ENCODE measurements at regions not wholly inside any gene's neighbourhood (a gene's known extent, or its start where the extent isn't known, plus 50 kb on each side); places are given as distances from the start of the nearest gene placed in this dataset.

DNA sequence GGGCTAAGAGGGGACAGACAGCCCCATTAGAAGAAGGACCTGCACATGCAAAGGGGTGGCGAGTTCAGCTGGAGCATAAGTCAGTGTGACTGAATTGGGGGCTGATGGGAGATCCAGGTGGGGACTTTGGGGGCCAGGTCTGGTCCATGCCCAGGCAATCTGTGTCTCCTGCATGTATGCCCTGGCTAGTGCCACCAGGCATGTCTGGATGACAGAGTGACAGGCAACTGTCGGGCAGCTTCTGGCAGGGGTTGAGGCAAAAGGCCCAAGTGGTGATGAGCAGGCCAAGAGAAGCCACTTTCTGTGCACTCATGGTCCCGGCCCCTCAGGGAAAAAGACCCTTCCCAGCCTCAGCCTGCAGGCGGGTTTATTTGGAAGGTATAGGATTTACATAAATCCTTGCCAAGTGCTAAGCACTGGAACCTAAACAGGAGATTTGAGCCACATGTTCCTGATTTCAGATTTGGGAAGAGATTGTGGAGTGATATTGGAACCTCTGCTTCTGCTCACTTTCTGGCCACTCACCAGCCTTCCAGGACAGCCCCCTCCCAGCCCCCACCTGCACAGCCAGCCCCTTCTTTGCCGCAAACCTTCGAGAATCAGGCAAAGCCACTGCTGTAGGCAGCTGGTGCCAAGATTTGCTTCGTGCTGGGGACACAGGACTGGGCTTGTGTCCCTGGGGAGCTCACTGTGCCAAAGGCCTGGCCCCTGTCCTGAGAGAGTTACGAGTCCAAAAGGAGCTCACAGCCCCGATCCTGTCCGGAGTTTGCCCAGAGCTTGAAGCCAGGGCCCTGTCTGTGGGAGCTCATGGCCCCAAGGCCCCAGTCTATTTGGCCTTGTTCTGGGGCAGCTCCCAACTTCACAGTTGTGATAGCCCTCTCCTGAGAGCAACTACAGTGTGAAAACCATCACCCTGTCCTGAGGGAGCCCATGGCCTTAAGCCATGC lies 232.5 kb upstream of the RTL1 start:
- TF ChIP-seq GATA3 (IDR thresholded peaks at IDR 0.05; ENCODE audit: low read depth, low read length) (peak; percentile 66; the same call in 1 of the 2 replicates), GATA2 (IDR thresholded peaks at IDR 0.05; ENCODE audit: low read depth, low read length) (peak; percentile 88)

DNA sequence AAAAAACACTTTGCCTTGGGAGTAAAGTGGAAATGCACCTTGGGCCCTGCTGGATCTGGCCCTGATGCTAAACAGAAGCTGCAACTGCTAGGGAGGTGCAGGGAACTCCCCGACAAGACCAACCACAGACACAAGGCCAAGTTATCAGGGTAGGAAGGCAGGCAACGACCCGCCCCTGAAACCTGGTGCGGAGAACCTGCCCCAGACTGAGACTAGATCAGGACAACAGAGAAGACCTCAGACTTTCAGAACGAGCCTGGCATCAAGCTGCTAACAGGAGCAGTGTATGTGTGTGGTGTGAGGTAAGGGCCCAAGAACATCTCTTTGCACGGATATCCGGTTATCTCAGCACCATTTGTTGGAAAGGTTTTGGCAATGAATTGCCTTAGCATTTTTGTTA lies 233.7 kb upstream of the RTL1 start:
- TF ChIP-seq GATA3 (IDR thresholded peaks at IDR 0.05; ENCODE audit: low read depth, low read length) (no peak), GATA2 (IDR thresholded peaks at IDR 0.05; ENCODE audit: low read depth, low read length) (no peak)

DNA sequence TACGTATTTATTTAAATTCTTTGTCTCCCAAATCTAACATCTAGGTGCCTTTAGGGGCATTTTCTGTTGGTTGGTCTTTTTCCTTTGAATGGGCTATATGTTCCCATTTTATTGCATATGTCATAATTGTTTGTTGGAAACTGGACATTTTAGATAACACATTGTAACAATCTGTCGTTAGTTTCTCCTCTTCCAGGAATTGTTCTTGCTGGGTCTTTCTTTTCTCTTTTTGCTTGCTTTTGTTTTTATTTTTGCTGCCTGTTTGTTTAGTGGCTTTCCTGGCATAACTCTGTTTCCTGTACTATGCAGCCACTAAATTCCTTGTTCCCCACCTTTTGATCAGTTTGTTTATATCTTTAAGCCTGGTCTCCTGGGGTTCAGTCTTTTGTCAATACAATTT lies 244.3 kb upstream of the RTL1 start:
- TF ChIP-seq GATA3 (IDR thresholded peaks at IDR 0.05; ENCODE audit: low read depth, low read length) (no peak), GATA2 (IDR thresholded peaks at IDR 0.05; ENCODE audit: low read depth, low read length) (no peak)

DNA sequence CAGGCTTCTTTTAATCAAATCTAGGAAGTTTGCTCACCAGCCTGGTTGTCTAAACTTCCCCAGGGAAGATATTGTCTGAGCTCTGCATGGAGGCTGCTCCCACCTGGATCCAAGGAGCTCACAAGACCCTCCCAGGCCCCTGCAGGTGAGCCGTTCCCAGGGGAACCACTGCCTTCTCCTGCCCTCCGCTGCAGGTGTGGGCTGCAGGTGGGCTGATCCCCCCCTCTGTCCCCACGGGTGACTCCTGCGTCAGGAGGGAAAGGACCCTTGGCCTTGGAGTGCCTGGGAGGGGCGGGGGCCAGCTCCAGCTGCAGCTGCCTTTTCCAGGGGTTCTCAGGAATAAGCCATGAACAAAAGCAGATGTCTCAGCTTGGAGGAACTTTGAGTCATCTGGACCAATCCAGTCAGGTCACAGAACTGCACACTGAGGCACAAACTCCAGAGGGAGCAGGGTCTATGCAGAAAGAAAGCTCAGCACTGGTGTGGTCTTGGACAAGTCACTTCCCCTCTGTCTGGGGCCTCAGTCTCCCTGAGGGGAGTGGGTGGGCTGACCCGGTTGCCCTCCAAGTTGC lies 246.6 kb upstream of the RTL1 start:
- TF ChIP-seq GATA3 (IDR thresholded peaks at IDR 0.05; ENCODE audit: low read depth, low read length), result no peak
- TF ChIP-seq GATA2 (IDR thresholded peaks at IDR 0.05; ENCODE audit: low read depth, low read length), result no peak

DNA sequence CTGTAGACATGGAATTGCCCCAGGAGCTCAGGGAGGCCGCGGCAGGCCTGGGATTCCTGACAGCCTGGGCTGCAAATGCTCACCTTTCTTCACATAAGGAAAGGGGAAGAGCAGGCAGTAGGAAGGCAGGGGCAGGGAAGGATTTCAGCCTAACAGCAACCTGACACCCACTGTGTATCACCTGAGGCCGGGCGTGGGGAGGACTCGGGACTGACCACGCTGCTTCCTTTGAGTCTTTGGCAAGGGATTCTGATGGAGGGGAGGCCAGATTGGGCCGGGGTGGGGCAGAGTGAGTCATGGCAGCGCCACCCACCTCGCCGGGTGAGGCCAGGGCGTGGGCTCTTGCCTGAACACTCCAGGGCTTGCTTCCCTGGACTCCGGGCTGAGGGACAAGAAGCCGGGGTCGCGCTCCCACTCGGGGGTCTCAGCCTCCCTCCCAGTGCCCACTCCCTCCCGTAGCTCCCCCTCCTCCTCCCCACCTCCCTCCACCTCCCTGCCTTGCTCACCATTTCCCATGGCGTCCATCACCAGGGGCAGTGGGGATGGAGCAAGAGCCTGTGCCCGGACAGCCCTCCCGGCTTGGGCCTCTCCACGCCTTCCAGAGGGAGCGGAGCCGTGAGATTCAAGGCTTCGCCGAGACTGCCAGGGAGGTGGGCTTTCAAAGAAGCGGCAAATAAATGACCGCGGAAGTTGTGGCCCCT lies 247.9 kb upstream of the RTL1 start:
- TF ChIP-seq GATA2 (IDR thresholded peaks at IDR 0.05; ENCODE audit: low read depth, low read length) (no peak), GATA3 (IDR thresholded peaks at IDR 0.05; ENCODE audit: low read depth, low read length) (no peak)

DNA sequence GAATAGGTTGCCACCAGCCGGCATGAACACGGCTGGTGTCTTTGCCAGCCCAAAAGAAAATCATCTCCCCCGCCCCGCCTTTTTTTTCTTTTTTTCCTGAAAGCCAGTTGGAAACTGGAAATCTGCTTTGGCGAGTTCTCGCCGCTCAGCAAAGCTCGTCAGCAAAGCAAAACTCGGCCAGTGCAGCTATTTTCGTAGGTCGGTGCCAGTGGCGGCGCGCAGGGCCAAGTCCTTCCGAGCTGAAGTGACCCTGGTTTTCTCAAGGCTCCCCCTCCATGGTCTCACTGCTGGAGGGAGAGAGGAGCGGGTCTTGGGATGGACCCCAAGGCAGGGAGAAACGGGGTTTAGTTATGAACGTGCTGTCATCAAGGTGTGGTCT lies 248.4 kb upstream of the RTL1 start:
- TF ChIP-seq GATA3 (IDR thresholded peaks at IDR 0.05; ENCODE audit: low read depth, low read length), result no peak
- TF ChIP-seq GATA2 (IDR thresholded peaks at IDR 0.05; ENCODE audit: low read depth, low read length), result no peak

DNA sequence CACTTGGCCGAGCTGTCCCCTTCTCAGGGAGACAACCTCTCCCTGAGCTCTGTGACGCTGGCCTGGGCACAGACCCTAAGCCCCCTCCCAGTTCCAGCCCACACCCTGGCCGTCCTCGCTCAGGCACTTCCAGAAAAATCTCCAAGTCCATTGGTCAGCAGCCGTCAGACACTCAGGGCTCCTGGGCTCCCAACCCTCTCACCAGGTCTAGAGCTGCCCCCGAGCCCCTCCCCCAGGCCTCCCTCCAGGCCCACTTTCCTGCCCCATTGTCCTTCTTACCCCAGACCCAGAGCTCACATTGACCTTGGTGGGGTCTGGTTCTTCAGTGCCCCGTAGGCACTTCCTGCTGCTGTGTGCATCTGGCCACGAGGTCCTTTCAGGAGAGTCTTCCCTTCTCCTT lies 249.3 kb upstream of the RTL1 start:
- no peak for TF ChIP-seq GATA2 (IDR thresholded peaks at IDR 0.05; ENCODE audit: low read depth, low read length)
- no peak for TF ChIP-seq GATA3 (IDR thresholded peaks at IDR 0.05; ENCODE audit: low read depth, low read length)

DNA sequence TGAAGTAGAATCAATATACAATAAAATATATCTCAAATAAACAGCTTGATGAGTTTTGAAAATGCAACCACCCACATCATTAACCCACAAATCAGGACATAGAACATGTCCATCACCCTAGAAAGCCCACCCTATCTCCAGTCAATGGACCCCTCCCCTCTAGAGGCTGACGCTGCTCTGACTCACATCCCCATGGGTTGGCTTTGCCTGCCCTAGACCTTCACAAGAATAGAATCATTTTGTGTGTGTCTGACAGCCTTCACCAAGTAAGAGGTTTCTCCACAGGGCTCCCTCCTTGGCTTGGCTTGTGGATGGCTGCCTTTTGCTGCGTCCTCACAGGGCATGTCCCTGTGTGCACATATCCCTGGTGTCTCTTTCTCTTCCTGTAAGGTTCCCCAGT lies 250.2 kb upstream of the RTL1 start:
- no peak for TF ChIP-seq GATA2 (IDR thresholded peaks at IDR 0.05; ENCODE audit: low read depth, low read length)
- TF ChIP-seq GATA3 (IDR thresholded peaks at IDR 0.05; ENCODE audit: low read depth, low read length), result no peak

DNA sequence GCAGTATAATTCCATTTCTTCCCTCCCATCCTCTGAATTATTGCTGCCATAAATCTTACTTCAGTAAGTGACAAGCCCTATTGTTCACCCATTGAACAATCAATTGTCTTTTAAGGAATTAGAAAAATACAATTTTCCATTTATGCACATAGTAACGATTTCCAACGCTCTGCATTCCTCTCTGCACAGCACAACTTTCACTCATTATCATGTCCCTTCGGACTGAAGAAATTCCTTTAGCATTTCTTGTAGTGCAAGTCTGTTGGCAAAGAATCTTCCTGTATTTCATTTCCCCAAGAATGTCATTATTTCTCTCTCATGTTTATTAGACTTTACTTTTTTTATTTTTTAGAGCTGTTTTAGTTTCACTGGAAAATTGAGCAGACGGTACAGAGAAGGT lies 252.1 kb upstream of the RTL1 start:
- TF ChIP-seq GATA2 (IDR thresholded peaks at IDR 0.05; ENCODE audit: low read depth, low read length) (no peak), GATA3 (IDR thresholded peaks at IDR 0.05; ENCODE audit: low read depth, low read length) (no peak)

DNA sequence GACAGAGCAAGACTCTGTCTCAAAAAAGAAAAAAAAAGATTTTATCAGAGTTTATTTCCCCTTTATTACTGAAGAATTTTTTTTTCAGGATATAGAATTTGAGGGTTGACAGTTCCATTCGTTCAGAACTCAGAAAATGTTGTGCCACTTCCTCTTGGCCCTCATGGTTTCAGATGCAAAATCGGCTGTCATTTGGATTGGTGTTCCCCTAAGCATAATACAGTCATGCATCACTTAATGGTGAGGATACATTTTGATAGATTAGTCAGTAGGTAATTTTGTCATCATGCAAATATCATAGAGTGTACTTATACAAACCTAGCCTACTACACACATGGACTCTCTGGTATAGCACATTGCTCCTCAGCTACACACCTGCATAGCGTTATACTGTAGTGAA lies 263.9 kb upstream of the RTL1 start:
- TF ChIP-seq GATA2 (IDR thresholded peaks at IDR 0.05; ENCODE audit: low read depth, low read length) (no peak), GATA3 (IDR thresholded peaks at IDR 0.05; ENCODE audit: low read depth, low read length) (no peak)

DNA sequence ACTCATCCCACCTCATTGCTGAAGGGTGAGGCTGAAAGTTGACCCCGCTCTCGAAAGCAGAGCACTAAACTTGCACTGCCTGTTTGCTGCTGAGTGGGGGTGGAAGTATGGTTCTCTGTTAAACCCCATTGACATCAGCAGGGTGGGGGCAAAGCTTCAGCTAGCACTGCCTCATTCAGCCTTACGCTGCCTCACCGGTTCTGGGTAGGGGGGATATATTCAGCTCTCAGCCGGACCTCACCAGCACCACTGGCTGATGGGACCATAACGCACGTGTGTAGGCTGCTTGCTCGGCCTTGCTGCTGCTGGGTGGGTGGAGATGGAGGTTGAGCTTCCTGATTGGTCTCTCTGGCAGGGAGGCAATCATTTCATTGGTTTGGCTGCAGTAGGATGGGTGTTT lies 265.7 kb upstream of the RTL1 start:
- TF ChIP-seq GATA3 (IDR thresholded peaks at IDR 0.05; ENCODE audit: low read depth, low read length), result no peak
- TF ChIP-seq GATA2 (IDR thresholded peaks at IDR 0.05; ENCODE audit: low read depth, low read length), result no peak

DNA sequence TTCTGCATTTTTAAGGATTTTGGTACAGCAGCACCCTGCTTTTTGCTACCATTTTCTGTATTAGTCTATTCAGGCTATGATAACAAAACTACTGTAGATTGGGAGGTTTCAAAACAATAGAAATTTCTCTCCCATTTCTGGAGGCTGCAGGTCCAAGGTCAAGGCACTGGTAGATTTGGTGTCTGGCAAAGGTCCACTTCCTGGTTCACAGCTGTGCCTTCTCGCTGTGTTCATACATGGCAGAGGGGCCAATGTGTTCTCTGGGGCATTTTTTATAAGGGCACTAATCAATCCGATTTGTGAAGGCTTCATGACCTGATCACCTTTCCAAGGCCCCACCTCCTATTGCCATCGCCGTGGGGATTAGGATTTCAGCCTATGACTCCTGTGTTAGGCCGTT lies 268.1 kb upstream of the RTL1 start:
- TF ChIP-seq GATA3 (IDR thresholded peaks at IDR 0.05; ENCODE audit: low read depth, low read length) (no peak), GATA2 (IDR thresholded peaks at IDR 0.05; ENCODE audit: low read depth, low read length) (no peak)

DNA sequence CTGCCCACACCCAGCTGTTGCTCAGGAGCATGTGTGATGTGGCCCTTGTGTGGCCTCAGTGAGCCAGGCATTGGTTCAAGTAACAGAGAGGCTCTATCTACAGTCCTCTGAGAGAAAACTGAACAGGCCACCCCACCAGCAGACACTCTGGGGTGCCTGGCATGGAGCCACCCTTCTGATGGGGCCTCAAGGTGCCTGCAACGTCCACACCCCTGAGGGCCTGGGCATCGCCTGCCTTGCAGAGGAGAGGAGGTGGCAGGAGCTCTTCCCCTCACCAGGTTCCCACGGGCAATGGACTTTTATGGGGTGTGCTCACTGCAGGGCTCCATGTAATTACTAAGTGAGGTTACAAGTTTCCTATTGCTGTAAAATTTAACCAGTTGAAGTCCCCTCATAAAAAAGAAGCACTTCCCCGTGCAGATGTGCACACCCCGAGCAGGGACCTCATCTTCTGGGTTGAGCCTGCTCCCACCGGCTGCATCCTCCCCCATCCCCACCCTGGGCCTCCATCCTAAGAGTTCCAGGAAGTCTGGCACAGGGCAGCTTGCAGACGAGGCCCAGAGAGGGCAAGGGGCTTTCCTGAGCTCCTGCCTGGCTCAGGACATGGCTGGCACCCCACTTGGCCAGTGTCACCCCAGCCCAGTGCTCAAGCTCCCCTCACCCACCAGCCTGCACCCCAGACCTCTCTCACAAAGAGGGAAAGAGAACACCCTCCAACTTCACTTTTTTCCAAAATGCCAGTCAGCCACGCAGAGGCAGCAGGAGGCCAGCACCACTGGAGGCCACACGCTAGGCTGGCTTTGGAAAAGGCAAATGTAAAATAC lies 270.4 kb upstream of the RTL1 start:
- TF ChIP-seq GATA3 (IDR thresholded peaks at IDR 0.05; ENCODE audit: low read depth, low read length), result no peak
- no peak for TF ChIP-seq GATA2 (IDR thresholded peaks at IDR 0.05; ENCODE audit: low read depth, low read length)

DNA sequence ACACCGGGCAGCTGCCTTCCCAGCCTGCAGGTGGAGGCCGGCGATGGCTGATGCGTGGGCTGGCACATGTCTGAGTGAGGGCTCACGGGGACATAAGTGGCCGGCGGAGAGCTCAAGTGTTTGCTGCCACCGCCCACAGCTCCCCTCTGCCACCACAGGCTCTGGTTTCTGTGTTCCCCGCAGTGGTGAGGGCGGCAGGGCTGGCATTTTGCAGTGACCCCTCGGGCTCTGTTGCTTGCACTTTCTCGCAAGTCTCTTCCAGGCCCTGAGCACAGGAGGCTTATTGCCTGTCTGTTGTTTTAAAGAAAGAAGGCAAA lies 271.0 kb upstream of the RTL1 start:
- TF ChIP-seq GATA2 (IDR thresholded peaks at IDR 0.05; ENCODE audit: low read depth, low read length), result no peak
- TF ChIP-seq GATA3 (IDR thresholded peaks at IDR 0.05; ENCODE audit: low read depth, low read length), result no peak
